SKM-1 (cell line): ENCODE measurements at regions not wholly inside any gene's neighbourhood (a gene's known extent, or its start where the extent isn't known, plus 50 kb on each side); places are given as distances from the start of the nearest gene placed in this dataset.
A peak's percentile ranks its signal among the peaks of the same experiment; 100 is the strongest.
"Not testable (repeated sequence)": the region's sequence is repeated elsewhere in the genome, so short reads cannot be mapped to it uniquely, and the experiment has no call there.

Experiments
- DNase-seq: peaks from one replicate; lab custom pipeline; 2025; ENCODE audit not compliant: unreplicated experiment; lab: John Stamatoyannopoulos, UW

DNA sequence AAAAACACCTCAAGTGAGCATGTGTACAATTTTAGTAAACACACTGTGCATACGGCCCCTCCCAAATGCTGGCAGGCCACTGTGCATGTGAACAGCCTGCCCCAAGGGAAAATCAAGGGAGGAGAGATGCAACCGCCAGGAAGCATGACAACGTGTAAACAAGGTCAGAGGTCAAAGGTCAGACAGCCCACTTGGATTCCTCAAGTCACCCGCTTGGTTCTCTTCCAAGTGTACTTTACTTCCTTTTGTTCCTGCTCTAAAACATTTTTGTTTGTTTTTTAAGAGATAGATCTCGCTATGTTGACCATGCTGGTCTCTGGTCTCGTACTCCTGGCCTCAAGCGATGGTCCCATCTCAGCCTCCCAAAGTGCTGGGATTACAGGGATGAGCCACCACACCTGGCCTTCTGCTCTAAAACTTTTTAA is 126.7 kb upstream of the SHB start:
- no peak for DNase-seq

DNA sequence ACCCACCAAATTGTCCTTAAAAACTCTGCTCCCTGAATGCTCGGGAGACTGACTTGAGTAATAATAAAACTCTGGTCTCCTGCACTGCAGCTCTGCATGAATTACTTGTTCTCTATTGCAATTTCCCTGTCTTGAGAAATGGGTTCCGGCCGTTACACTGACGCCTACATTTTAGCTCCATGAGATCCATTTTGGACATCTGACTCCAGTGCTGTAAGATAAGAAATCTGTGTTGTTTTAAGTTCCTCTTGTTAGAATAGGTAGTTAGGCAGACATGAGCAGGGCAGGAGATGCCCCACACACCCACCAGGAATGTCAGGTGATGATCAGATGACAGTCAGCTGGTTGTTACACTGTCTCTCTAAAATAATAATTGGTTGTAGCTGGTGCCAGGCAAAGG is 125.8 kb upstream of the SHB start:
- no peak for DNase-seq

DNA sequence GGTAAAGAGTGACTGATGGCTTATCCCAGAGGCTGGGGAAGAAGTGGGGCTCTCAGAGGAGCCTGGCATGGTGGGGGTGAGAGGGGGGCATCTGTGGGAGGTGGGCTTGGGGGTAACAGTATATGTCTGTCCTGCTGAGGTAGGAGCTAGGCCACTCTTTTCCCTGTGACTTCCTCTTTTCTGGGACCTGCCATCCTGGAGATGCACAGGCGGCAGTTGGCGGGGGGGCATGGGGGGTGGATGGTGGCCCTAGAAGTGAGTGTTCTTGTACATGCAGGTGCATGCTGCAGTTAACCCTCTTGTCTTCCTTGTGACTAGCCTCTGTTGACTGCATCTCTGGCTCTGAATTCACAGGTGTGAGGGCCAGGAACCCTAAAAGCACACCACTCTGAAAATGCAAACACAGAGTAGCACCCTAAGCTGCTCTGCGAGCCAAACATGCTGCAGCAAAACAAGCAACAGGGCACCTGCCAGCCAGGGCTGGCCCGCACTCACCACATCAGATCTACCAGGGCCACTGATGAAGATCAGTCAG is 123.8 kb upstream of the SHB start:
- DNase-seq = no peak

DNA sequence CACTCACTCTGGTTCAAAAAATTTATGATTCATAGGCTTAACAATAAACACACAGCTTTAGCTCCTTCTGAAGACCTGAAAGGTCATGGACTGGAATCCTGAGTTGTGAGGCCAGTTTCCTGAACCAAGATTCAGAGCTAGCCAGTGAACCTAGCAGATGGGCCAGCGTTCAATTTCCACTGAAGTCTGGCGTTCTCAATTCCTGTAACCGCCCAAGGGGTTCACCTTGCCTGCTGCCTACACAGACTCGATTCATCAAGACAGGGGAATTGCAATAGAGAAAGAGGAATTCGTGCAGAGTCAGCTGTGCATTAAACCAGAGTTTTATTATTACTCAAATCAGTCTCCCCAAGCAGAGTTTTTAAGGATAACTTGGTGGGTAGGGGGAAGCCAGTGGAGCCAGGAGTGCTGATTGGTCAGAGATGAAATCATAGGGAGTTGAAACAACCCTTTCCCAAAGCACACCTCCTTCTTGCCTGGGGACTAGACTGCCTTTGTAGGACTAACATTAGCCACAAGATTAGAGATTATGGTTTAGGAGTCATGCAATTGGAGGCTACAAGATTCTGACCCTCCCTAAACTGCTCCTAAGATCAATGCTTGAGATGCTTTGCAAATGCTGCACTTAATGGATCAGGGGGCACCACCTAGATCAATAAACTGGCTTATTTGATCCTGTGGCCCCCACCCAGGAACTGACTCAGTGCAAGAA is 117.5 kb upstream of the SHB start:
- DNase-seq = no peak

DNA sequence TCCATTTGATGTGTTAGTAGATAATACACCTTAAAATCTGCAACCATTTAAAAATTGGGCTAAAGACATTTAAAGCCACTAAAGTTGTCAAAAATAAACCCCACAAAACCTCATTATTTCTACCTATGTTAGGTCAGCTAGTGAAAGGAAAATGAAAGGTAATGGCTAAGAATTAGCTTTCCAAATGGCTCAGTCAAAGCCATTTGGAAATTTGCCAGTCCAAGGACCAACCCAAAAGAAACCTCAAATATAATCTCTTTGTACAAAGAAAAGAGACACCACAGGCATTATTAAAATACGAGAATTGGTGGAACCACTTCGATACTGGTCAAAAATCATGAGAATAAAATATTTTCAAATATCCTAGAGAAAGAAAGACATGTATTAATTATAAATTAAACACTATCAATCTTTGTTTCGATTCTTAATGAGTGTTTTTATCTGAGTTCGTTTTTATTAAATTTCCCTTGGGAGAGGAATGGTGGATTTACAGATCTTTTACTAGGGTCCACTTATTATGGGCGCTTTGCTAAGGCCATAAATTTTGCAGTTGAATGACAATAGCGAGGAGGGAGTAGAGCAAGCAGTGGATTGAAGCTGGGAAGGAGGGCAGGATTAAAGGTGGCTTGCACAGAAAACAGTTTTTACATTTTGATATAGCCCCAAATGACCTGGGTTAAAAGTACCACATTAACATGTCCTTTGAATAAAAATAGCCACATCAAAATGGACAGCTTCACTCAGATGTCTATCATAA is 116.8 kb upstream of the SHB start:
- no peak for DNase-seq

DNA sequence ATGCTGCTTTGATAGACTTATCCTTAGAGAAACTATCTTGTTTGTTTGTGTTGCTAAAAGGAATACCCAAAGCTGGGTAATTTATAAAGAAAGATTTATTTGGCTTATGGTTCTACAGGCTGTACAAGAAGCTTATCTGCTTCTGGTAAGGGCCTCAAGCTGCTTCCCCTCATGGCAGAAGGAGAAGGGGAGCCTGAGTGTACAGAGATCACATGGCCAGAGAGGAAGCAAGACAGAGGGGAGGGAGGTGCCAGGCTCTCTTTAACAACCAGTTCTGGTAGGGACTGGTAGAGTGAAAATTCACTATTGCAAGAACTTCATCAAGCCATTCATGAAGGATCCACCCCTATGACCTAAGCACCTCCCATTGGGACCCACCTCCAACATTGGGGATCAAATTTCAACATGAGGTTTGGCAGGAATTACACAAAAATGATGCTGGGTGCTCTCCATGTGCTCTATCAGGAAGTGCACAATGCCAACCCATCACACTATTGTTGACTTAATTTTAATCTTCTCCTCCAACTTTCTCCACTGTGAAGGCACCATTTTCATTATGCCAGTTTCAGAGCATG is 115.1 kb upstream of the SHB start:
- DNase-seq = no peak

DNA sequence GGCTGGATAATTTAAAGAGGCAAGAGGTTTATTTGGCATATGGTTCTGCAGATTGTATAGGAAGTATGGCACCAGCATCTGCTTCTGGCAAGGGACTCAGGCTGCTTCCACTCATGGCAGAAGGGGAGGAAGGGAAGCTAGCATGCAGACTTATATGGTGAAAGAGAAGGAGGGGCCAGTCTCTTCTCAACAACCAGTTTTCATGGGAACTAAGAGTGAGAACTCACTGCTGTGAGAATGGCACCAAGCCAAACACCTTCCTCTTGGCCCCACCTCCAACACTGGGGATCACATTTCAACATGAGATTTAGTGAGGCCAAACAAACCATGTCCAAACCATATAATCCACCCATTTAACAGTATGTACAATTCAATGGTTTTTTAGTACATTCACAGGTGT is 113.3 kb upstream of the SHB start:
- DNase-seq = no peak

DNA sequence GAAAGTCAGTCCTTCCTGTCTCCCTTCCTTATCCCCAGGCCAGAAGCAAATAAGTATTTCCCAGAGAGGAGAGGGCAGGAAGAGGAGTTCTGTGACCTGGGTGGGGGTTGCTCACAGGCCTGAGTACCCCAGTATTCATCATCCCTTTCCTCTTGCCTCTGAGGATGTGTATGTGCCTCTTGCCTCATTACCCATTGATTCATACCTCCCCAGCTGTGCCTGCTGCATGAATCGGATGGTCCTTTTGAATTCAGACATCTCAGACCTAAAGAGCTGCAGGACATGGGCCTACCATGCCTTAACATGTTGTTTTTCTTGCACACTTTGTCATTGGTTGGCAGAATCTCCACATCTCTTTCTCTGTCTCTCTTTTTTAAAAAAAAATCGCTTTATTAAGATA is 112.8 kb upstream of the SHB start:
- DNase-seq = no peak

DNA sequence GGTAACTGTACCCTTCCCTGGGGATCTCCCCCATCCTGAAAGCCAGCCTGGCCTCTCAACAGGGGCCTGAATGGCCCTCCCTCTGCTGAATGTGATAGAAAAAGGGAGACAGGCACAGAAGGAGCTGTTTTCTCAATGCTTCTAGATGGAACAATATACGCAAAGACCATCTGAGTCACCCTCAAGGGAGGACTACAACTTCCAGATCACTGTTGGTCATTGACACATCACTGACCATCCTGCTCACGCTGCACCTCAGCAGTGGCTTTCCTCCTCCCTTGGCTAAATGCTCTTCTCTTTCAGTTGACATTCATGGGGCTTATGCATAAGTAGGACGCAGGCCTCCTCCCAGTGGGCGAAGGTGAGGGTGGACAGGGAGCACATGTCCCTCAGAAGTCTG is 112.2 kb upstream of the SHB start:
- DNase-seq = no peak

DNA sequence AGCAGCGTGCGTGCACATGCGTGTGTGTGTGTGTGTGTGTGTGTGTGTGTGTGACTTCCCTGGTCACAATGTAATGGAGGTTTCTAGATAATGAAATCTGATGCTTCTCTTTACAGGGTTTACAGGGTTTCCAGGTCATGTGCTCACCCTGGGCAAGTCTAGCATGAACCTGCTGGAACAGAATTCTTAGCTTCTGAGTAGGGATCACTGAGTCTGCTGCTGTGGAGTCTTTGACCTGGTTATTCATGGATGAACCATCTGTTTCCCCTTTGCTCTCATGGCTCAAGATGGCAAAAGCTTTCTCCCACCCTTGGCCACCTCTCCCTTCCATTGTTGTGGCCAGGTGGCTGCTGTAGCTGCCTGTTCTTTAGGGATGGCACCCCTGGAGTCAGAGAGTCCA is 111.6 kb upstream of the SHB start:
- DNase-seq = no peak

DNA sequence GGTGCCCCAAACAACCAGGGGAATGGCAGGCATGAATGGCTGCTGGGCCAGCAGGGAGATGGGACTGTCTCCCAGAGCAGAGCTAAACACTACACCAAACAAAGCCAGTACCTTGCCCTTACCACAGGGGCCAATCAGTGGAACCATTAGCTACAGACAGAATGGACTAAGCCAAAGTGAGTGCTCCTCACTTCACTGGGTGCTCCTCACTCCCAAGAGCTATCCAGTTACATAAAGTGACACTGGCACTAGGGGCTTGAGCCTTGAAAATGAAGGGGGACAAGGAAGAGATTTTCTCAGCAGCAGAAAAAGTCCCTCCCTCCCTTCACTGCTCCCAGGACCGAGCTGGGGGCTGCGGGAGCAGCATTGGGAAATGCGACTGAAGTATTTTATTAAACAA is 110.9 kb upstream of the SHB start:
- DNase-seq = no peak

DNA sequence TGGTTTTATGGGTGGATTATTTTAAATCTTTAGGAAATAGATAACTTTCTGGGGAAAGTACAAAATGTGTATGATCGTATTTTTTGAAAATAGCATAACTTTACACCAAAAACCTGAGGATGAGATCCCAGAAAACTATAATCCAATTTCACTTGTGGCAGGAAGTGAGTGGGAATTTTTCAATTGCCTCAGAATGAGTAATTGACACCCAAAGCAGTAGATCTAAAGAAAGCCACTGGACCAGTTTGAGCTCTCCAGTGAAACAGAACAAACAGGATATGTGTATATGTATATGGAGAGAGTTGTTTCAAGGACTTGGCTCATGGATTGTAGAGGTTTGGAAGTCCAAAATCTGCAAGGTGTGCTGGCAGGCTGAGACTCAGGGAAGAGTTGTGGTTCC is 109.2 kb upstream of the SHB start:
- DNase-seq = no peak

DNA sequence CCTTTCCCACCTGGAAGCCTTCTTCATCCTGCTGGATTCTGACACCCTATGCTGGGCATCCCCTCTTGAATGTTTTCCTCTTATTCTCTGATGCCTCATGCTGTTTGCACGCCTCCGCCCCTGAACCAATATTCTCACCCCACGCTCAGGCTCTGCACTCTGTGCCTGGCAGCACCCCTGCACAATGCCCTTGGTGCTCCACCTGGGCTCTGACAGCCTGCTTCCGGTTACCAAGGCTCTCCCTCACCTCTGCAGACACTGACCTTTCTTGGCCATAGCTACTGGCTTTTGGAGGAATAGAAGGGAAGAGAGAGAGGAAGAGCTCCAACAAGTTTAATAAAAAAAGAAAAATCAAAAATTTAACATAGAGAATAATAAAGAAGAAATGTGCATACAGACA is 108.7 kb upstream of the SHB start:
- no peak for DNase-seq

DNA sequence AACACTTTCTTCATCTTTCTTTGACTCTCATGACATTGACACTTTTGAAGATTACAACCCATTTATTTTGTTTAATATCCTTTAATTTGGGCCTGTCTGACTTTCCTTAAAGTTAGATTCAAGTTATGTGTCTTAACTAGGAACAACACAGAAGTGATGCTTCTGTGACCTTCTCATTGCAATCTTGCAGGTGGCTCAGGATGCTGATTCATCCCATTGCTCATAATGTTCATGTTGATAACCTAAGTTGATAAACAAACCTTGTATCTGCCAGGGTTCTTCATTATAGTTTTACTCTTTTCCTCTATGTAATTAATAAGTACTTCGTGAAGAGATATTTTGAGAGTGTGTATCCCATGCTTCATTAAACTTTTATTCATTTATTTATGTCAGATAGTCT is 107.2 kb upstream of the SHB start:
- no peak for DNase-seq

DNA sequence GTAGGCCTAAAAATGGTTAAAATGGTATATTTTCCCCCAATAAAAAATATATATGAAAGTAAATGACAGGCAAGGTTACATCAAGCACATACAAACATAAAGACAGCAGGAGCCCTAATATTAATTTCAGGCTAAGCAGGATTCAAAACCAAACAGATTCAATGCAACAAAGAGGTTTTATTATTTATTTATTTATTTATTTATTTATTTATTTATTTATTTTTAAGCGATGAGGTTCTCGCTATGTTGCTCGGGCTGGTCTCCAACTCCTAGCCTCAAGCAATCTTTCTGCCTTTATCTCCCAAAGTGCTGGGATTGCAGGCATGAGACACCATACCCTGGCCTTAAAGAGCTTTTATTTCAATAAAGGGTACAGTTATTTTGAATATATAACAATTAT is 106.4 kb upstream of the SHB start:
- no peak for DNase-seq

DNA sequence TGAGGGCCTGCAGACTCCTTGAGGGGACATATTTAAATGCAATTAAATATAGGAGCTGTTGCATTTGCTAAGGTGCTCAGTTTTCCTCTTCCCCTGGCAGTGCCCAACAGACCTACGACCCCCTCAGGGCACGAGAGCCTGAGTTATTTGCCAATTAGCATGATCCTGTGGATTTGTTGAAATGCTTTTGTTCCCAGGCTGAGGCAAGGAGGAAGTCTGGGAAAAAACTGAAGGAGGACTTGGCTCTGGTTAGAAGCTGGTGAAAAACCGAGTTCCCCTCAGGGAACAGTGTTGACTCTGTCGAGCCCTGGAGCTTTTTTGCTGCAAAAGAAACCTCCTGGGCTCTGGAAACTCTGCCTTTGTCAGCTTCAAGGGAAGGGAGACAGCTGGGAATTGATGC is 103.6 kb upstream of the SHB start:
- no peak for DNase-seq

DNA sequence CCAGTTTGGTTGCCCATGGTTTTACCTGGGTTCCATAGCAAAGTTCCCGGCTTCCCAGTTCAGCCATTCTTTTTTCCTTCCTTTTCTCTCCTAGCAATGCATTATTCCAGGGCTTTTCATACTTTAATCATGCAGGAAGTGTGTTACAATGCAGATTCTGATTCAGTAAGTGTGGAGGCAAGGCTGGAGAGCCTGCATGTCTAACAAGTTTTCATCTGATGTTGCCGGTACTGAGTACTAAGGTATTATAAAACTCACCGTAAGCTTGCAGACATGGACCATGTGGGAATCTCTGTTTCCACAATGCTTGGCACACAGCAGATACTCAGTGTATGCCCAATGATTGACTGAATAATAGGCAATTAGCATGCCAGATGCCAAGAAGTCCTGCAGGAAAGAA is 102.9 kb upstream of the SHB start:
- DNase-seq = no peak

DNA sequence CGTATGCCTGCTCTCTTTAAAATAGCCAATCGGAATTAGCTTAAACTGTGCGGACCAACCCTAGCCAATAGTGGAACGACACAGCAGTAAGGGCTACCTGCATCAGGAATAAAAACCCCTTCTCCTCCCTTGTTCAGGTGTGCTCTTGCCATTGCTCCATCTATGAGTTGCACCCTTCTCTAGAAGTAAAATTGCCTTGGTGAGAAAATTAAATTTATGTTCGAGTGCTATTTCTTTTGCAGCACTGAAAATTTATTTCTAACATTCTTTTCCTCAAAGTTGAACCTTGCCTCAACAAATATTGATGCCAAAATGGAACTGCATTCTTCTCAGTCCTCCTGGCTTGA is 102.5 kb upstream of the SHB start:
- DNase-seq = no peak

DNA sequence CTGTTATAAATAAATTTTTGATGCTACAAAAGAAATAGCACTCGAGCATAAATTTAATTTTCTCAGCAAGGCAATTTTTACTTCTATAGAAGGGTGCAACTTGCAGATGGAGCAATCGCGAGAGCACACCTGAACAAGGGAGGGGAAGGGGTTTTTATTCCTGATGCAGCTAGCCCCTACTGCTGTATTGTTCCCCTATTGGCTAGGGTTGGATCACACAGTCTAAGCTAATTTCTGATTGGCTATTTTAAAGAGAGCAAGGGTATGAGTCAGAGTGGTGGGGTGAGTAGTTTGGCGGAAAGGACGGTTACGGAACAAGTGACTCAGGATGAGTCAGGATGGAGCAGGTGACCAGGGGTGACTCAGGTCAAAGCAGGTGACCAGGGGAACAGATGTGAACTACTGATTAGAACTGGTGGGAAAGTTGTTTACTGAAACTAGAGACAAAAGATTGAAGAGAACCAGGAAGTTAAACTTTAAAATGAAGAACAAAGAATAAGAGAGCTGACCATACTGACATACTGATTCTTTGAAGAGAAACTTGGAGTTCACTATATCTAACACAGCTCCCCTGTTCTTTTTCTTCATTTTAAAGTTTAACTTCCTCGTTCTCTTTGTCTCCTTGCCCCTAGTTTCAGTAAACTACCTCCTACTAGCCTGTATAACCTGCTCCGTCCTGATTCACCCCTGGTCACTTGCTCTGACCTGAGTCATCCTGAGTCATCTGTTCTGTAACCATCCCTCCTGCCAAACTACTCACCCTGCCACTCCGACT is 101.9 kb upstream of the SHB start:
- DNase-seq = peak; percentile 58

DNA sequence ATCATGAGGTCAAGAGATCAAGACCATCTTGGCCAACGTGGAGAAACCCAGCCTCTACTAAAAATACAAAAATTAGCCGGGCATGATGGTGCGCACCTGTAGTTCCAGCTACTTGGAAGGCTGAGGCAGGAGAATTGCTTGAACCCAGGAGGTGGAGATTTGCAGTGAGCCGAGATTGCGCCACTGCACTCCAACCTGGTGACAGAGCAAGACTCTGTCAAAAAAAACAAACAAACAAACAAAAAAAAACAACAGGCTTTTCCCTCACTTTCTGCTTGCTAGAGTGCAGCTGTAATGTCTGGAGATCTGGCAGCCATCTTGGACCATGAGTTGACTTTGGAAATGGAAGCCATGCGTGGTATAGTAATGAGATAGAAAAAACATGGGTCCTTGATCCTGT is 101.1 kb upstream of the SHB start:
- DNase-seq = not testable (repeated sequence)

DNA sequence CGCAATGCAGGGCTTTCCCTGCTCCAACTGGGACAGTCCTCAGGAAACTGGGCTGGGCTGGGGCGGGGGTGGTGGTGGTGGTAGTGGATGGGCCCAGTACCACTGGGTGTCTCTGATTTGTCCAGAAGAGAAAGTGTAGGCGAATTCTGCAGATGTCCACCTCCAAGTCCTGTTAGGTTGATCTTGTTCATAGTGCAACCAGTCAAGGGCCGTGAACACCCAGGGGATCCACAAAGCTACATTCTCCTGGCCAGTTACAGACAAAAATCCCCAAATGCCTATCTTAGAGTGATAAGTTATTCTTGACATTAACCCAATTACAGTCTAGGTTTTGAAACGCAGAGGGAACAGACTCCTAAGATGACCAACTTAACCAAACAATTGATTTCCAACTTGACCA is 97.5 kb upstream of the SHB start:
- DNase-seq = no peak
